SK-N-SH (cell line): ENCODE measurements at regions not wholly inside any gene's neighbourhood (a gene's known extent, or its start where the extent isn't known, plus 50 kb on each side); places are given as distances from the start of the nearest gene placed in this dataset.

Experiments
- CTCF ChIA-PET: fragments of 300-600, 350-600 bp; formaldehyde crosslinking; extraction: SDS; loops from one replicate; lab custom pipeline; 2021; lab: Yijun Ruan, JAX
- POLR2A ChIA-PET: fragments of 350-600 bp; sonication (Branson Sonifier 250); formaldehyde crosslinking; extraction: SDS; loops from one replicate; lab custom pipeline; 2020; ENCODE audit warnings: antibody characterized with exemption, inconsistent platforms; lab: Yijun Ruan, JAX
- DNase-seq: peaks from one replicate; pipeline ENCODE4 v3.0.0; 2012
- H2AFZ ChIP-seq: fragments of 200-600 bp; sonication (generic); 2 replicates; pipeline ENCODE4 v1.8.1; 2016; ENCODE audit warnings: antibody characterized with exemption, mild to moderate bottlenecking, low read depth
- H3F3A ChIP-seq: fragments of 200-600 bp; sonication (generic); replicated peaks from 2 replicates; pipeline ENCODE3; 2016; ENCODE audit warnings: antibody characterized with exemption, mild to moderate bottlenecking; ENCODE audit not compliant: insufficient read depth
- H3K27ac ChIP-seq, 2 experiments: fragments of 200-500 bp in 1 of 2; fragments of 200-600 bp in 1 of 2; sonication (Bioruptor generic) in 1 of 2; sonication (generic), shearing (Covaris generic) in 1 of 2; 2 replicates each; pipeline versions ENCODE4 v1.5.1 to v1.6.1; 2014 to 2016; ENCODE audit warnings: low read depth in 2 of 2, inconsistent platforms in 1 of 2, low read length in 1 of 2, mild to moderate bottlenecking in 1 of 2, mixed read lengths in 1 of 2
- H3K27me3 ChIP-seq: fragments of 200-600 bp; sonication (generic), shearing (Covaris generic); 2 replicates; pipeline ENCODE4 v1.6.1; 2016; ENCODE audit warnings: mixed run types; ENCODE audit not compliant: insufficient read depth
- H3K36me3 ChIP-seq, 2 experiments: fragments of 200-500 bp in 1 of 2; fragments of 200-600 bp in 1 of 2; sonication (Bioruptor generic) in 1 of 2; sonication (generic) in 1 of 2; replicated peaks in 1 of 2; 2 replicates each; pipeline versions ENCODE3 to v1.5.1; 2014 to 2016; ENCODE audit warnings: low read length in 1 of 2, mild to moderate bottlenecking in 1 of 2; ENCODE audit not compliant: insufficient read depth in 2 of 2, control insufficient read depth in 1 of 2
- H3K4me1 ChIP-seq, 2 experiments: fragments of 200-500 bp in 1 of 2; fragments of 200-600 bp in 1 of 2; sonication (Bioruptor generic) in 1 of 2; sonication (generic), shearing (Covaris generic) in 1 of 2; 2 replicates each; pipeline versions ENCODE4 v1.5.1 to v1.6.1; 2014 to 2016; ENCODE audit warnings: low read depth in 1 of 2, low read length in 1 of 2, mixed run types in 1 of 2; ENCODE audit not compliant: insufficient read depth in 2 of 2, control insufficient read depth in 1 of 2
- H3K4me2 ChIP-seq: fragments of 200-600 bp; sonication (generic), shearing (Covaris generic); 2 replicates; pipeline ENCODE4 v1.6.1; 2017; ENCODE audit warnings: mixed run types
- H3K4me3 ChIP-seq, 2 experiments: fragments of 200-500 bp in 1 of 2; fragments of 200-600 bp in 1 of 2; sonication (Bioruptor generic) in 1 of 2; sonication (generic), shearing (Covaris generic) in 1 of 2; 2 replicates each; pipeline versions ENCODE4 v1.5.1 to v1.8.1; 2014 to 2016; ENCODE audit warnings: low read depth in 2 of 2, inconsistent platforms in 1 of 2, low read length in 1 of 2, mild to moderate bottlenecking in 1 of 2, mixed read lengths in 1 of 2, moderate library complexity in 1 of 2
- H3K79me2 ChIP-seq: fragments of 200-600 bp; sonication (generic); 2 replicates; pipeline ENCODE4 v1.8.1; 2017; ENCODE audit warnings: mild to moderate bottlenecking; ENCODE audit not compliant: insufficient read depth
- H3K9ac ChIP-seq: fragments of 200-600 bp; sonication (generic); 2 replicates; pipeline ENCODE4 v1.6.1; 2017; ENCODE audit warnings: mixed run types
- H3K9me2 ChIP-seq: fragments of 200-600 bp; sonication (generic); 2 replicates; pipeline ENCODE4 v1.6.1; 2017; ENCODE audit warnings: mixed run types
- H3K9me3 ChIP-seq: fragments of 200-600 bp; sonication (generic); 2 replicates; pipeline ENCODE4 v1.6.1; 2017; ENCODE audit warnings: mixed run types, mild to moderate bottlenecking, moderate library complexity
- H4K20me1 ChIP-seq: fragments of 200-600 bp; sonication (generic); 2 replicates; pipeline ENCODE4 v1.6.1; 2017; ENCODE audit warnings: mild to moderate bottlenecking, mixed run types; ENCODE audit not compliant: insufficient read depth
- CHD2 ChIP-seq: fragments of 150-350 bp; IDR thresholded peaks from 2 replicates; pipeline ENCODE4 v1.6.1; 2018; ENCODE audit warnings: low read length; ENCODE audit not compliant: partially characterized antibody
- FOSL2 ChIP-seq: IDR thresholded peaks from 2 replicates; pipeline ENCODE4 v1.4.0; 2012; ENCODE audit warnings: low read depth, mild to moderate bottlenecking, moderate library complexity, borderline replicate concordance
- FOXM1 ChIP-seq: IDR thresholded peaks from 2 replicates; pipeline ENCODE4 v1.4.0; 2012; ENCODE audit warnings: low read depth, mild to moderate bottlenecking
- GATA2 ChIP-seq: sonication (generic); formaldehyde crosslinking; IDR thresholded peaks from 2 replicates; pipeline ENCODE4 v1.5.0; 2020; ENCODE audit warnings: mild to moderate bottlenecking, missing genetic modification reagents
- MAX ChIP-seq: IDR thresholded peaks from 2 replicates; pipeline ENCODE4 v1.4.0; 2012; ENCODE audit warnings: low read depth
- MEF2A ChIP-seq: IDR thresholded peaks from 2 replicates; pipeline ENCODE4 v1.4.0; 2012; ENCODE audit warnings: low read depth, borderline replicate concordance
- NRF1 ChIP-seq: IDR thresholded peaks from 2 replicates; pipeline ENCODE4 v1.6.1; 2012; ENCODE audit warnings: low read depth, mild to moderate bottlenecking, low read length
- RCOR1 ChIP-seq: fragments of 150-350 bp; IDR thresholded peaks from 2 replicates; pipeline ENCODE4 v1.6.1; 2017; ENCODE audit warnings: antibody characterized with exemption, low read length
- RFX5 ChIP-seq: IDR thresholded peaks from 2 replicates; pipeline ENCODE4 v1.6.1; 2012; ENCODE audit warnings: mild to moderate bottlenecking, improper control_type of control experiment, low read length
- SIN3A ChIP-seq: IDR thresholded peaks from 2 replicates; pipeline ENCODE4 v1.6.1; 2012; ENCODE audit warnings: low read depth, mild to moderate bottlenecking, low read length, moderate library complexity, borderline replicate concordance
- SMC3 ChIP-seq: IDR thresholded peaks from 2 replicates; pipeline ENCODE4 v1.6.1; 2012; ENCODE audit warnings: low read depth, low read length, improper control_type of control experiment
- TCF12 ChIP-seq: IDR thresholded peaks from 2 replicates; pipeline ENCODE4 v1.4.0; 2012
- TEAD4 ChIP-seq: IDR thresholded peaks from 2 replicates; pipeline ENCODE4 v1.4.0; 2012; ENCODE audit warnings: mild to moderate bottlenecking, borderline replicate concordance; ENCODE audit not compliant: insufficient read depth
- YY1 ChIP-seq: IDR thresholded peaks from 2 replicates; pipeline ENCODE4 v1.4.0; 2012; ENCODE audit warnings: low read depth, mild to moderate bottlenecking
- WGBS: methylation state at CpG from one replicate; pipeline ENCODE4 v1.1.6; 2017; ENCODE audit warnings: low lambda C conversion rate; 5-methylcytosine and 5-hydroxymethylcytosine counted together
- TF ChIP-seq, protein P1 (sequence below): IDR thresholded peaks from 2 replicates; pipeline ENCODE4; 2012
- TF ChIP-seq, protein P2 (sequence below): IDR thresholded peaks from 2 replicates; pipeline ENCODE4 v1.6.1; 2012; ENCODE audit warnings: mild to moderate bottlenecking, low read depth, low read length, moderate library complexity
- TF ChIP-seq, protein P3 (sequence below): fragments of 150-350 bp; IDR thresholded peaks from 2 replicates; pipeline ENCODE4 v1.6.1; 2016; ENCODE audit warnings: mild to moderate bottlenecking, low read depth, low read length

- no peak overlapping the region for H2AFZ ChIP-seq
- POLR2A ChIA-PET, result no interaction called here
These were observed 1174.5 kb downstream of the DTWD2 start for GRCh38 chr5:117813850-117814249.

GRCh38 chr5:117812861-117813260 lies 1175.5 kb downstream of the DTWD2 start:
- Histone ChIP-seq H3K9me3 (peaks cover 3% of the 10 kb centered on the region; the same call in 1 of the 2 replicates), H3K4me3 (no peak overlapping the region), H3K36me3 (no peaks in the 10 kb centered on the region), H3K9me2 (no peaks in the 10 kb centered on the region), H3F3A (no peaks in the 10 kb centered on the region), H2AFZ (no peak overlapping the region), H3K9ac (no peak overlapping the region), H4K20me1 (no peaks in the 10 kb centered on the region), H3K27me3 (no peaks in the 10 kb centered on the region), H3K27ac (no peak overlapping the region), H3K79me2 (no peaks in the 10 kb centered on the region; the same call in 1 of the 2 replicates), H3K4me2 (no peak overlapping the region), H3K4me1 (no peaks in the 10 kb centered on the region)
- no peak for TF ChIP-seq GATA2 (CRISPR knock-in tag)
- TF ChIP-seq MAX, result no peak
- TF ChIP-seq FOSL2, result no peak
- TF ChIP-seq RFX5, result no peak
- TF ChIP-seq, protein P1, sequence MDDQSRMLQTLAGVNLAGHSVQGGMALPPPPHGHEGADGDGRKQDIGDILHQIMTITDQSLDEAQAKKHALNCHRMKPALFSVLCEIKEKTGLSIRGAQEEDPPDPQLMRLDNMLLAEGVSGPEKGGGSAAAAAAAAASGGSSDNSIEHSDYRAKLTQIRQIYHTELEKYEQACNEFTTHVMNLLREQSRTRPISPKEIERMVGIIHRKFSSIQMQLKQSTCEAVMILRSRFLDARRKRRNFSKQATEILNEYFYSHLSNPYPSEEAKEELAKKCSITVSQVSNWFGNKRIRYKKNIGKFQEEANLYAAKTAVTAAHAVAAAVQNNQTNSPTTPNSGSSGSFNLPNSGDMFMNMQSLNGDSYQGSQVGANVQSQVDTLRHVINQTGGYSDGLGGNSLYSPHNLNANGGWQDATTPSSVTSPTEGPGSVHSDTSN, result no peak
- TF ChIP-seq TCF12, result no peak
- no peak for TF ChIP-seq SMC3
- ChIA-PET CTCF (no interaction called here), POLR2A (no interaction called here)
- no peak for DNase-seq
- WGBS, result 10% methylated on average over 1 of the region's 1 CpG

More at GRCh38 chr5:117813850-117814249, 1174.5 kb downstream of the DTWD2 start:
- H3F3A ChIP-seq, result no peaks in the 10 kb centered on the region
- no peak overlapping the region for H3K4me3 ChIP-seq
- no peak overlapping the region for H3K27ac ChIP-seq
- H3K36me3 ChIP-seq, result no peaks in the 10 kb centered on the region
- H3K27me3 ChIP-seq, result no peaks in the 10 kb centered on the region
- CTCF ChIA-PET, result interaction anchor here (1.1 kb wide), 1 partner anchor 359 kb away, joined by 3 read pairs; no protein-coding TSS in a partner anchor
- H3K9me2 ChIP-seq, result no peaks in the 10 kb centered on the region
- TF ChIP-seq, protein P2, sequence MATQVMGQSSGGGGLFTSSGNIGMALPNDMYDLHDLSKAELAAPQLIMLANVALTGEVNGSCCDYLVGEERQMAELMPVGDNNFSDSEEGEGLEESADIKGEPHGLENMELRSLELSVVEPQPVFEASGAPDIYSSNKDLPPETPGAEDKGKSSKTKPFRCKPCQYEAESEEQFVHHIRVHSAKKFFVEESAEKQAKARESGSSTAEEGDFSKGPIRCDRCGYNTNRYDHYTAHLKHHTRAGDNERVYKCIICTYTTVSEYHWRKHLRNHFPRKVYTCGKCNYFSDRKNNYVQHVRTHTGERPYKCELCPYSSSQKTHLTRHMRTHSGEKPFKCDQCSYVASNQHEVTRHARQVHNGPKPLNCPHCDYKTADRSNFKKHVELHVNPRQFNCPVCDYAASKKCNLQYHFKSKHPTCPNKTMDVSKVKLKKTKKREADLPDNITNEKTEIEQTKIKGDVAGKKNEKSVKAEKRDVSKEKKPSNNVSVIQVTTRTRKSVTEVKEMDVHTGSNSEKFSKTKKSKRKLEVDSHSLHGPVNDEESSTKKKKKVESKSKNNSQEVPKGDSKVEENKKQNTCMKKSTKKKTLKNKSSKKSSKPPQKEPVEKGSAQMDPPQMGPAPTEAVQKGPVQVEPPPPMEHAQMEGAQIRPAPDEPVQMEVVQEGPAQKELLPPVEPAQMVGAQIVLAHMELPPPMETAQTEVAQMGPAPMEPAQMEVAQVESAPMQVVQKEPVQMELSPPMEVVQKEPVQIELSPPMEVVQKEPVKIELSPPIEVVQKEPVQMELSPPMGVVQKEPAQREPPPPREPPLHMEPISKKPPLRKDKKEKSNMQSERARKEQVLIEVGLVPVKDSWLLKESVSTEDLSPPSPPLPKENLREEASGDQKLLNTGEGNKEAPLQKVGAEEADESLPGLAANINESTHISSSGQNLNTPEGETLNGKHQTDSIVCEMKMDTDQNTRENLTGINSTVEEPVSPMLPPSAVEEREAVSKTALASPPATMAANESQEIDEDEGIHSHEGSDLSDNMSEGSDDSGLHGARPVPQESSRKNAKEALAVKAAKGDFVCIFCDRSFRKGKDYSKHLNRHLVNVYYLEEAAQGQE, result no peak
- TF ChIP-seq YY1, result no peak
- no peak for TF ChIP-seq GATA2 (CRISPR knock-in tag)
- TF ChIP-seq NRF1, result no peak
- TF ChIP-seq SIN3A, result no peak
- no peak for TF ChIP-seq TEAD4
- no peak for TF ChIP-seq CHD2
- TF ChIP-seq, protein P3, sequence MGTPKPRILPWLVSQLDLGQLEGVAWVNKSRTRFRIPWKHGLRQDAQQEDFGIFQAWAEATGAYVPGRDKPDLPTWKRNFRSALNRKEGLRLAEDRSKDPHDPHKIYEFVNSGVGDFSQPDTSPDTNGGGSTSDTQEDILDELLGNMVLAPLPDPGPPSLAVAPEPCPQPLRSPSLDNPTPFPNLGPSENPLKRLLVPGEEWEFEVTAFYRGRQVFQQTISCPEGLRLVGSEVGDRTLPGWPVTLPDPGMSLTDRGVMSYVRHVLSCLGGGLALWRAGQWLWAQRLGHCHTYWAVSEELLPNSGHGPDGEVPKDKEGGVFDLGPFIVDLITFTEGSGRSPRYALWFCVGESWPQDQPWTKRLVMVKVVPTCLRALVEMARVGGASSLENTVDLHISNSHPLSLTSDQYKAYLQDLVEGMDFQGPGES, result no peak
- no peak for TF ChIP-seq SMC3
- TF ChIP-seq MEF2A, result no peak
- TF ChIP-seq FOXM1, result no peak
- no peak for TF ChIP-seq RCOR1
- H3K9ac ChIP-seq, result no peak overlapping the region
- H3K79me2 ChIP-seq, result no peaks in the 10 kb centered on the region; the same call in 1 of the 2 replicates
- 30% methylated on average over 2 of the region's 2 CpGs for WGBS
- H3K4me1 ChIP-seq, result no peaks in the 10 kb centered on the region
- no peak for DNase-seq
- no peak overlapping the region for H3K4me2 ChIP-seq
- no peaks in the 10 kb centered on the region for H4K20me1 ChIP-seq
- peaks cover 3% of the 10 kb centered on the region; the same call in 1 of the 2 replicates for H3K9me3 ChIP-seq
